ENCODE measurements at regions not wholly inside any gene's neighbourhood (a gene's known extent, or its start where the extent isn't known, plus 50 kb on each side); places are given as distances from the start of the nearest gene placed in this dataset.

DNA sequence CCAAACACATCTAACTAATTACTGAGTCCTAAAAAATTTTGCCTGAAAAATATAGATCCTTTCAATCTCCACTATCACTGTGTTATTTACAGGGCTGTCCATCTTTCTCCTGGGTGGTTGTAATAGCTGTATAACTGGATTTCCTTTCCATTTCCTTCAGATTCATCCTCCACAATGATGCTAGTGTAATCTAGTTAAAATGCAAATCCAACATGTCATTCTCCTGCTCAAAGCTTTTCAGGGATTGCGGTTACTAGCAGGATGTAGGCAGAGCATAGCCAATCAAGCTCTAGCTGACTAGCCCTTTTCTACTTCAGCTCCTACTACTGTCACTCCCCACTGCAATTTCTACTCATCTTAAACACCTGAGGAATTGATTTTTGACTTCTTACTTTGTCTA, 283.0 kb downstream of the RAB38 start:
- no peak overlapping the region for H4K8ac ChIP-seq (ENCODE audit: extremely low read depth, insufficient read depth, low read length)
- no peak overlapping the region for H3K9ac ChIP-seq (replicated peaks in 1 of 4; ENCODE audit: extremely low read depth in 1 of 4, low read depth in 3 of 4, low read length in 3 of 4)
- H3K79me2 ChIP-seq (ENCODE audit: control insufficient read depth in 1 of 2, insufficient read depth in 2 of 2, low read length in 2 of 2), result no peaks in the 10 kb centered on the region
- H4K91ac ChIP-seq (replicated peaks; ENCODE audit: insufficient read length, low read length), result no peak overlapping the region
- no peak overlapping the region for H4K5ac ChIP-seq (ENCODE audit: insufficient read length, low read depth, low read length)
- H2BK5ac ChIP-seq (ENCODE audit: low read depth, low read length), result no peak overlapping the region
- no peaks in the 10 kb centered on the region for H3K23me2 ChIP-seq (ENCODE audit: low read depth, low read length)
- H3K4me2 ChIP-seq (ENCODE audit: insufficient read depth in 1 of 2, low read depth in 2 of 2, low read length in 2 of 2), result no peak overlapping the region
- no peak overlapping the region for H3K4me3 ChIP-seq (ENCODE audit: extremely low read depth in 1 of 4, insufficient read depth in 2 of 4, low read depth in 3 of 4, low read length in 4 of 4)
- H3K27me3 ChIP-seq (replicated peaks in 1 of 4; ENCODE audit: control insufficient read depth in 3 of 4, extremely low read depth in 1 of 4, insufficient read depth in 3 of 4, low read length in 3 of 4), result no peaks in the 10 kb centered on the region
- H2BK120ac ChIP-seq (replicated peaks; ENCODE audit: low read depth, low read length), result no peak overlapping the region
- no peaks in the 10 kb centered on the region for H4K20me1 ChIP-seq (replicated peaks in 1 of 2; ENCODE audit: control insufficient read depth in 1 of 2, insufficient read depth in 2 of 2, low read length in 2 of 2)
- POLR2A ChIA-PET (ENCODE audit: partially characterized antibody), result no interaction called here
- H3K56ac ChIP-seq (replicated peaks; ENCODE audit: insufficient read length, low read depth, low read length), result no peak overlapping the region
- CTCF ChIA-PET (ENCODE audit: partially characterized antibody), result interaction anchor here (0.6 to 2.4 kb wide), 4 partner anchors 14 to 660 kb away, joined by 3 to 5 read pairs (median 4); no protein-coding TSS in a partner anchor
- FAIRE-seq, result no peak
- H2AFZ ChIP-seq (ENCODE audit: low read length), result no peak overlapping the region
- 92% methylated on average over 1 of the region's 1 CpG; no CpG with 5 or more reads in 1 of the 2 experiments for WGBS, 2 experiments (ENCODE audit: extremely low coverage in 1 of 2, insufficient coverage in 1 of 2, insufficient read length in 1 of 2, insufficient replicate concordance in 2 of 2, low coverage in 1 of 2, low lambda C conversion rate in 2 of 2, missing lambda C conversion rate in 1 of 2)
- DNase-seq (ENCODE audit: low read depth in 1 of 2, low spot score in 2 of 2), result no peak
- no peak overlapping the region for H2AK5ac ChIP-seq (ENCODE audit: low read depth, low read length)
- H3K23ac ChIP-seq (ENCODE audit: insufficient read length), result no peak overlapping the region
- 0 out of 7 replicates have a peak, but pooled peaks cover 0 to 2% (median 0%) of the 10 kb centered on the region in 4 experiments for H3K4me1 ChIP-seq (replicated peaks in 1 of 4; ENCODE audit: control insufficient read depth in 3 of 4, insufficient read depth in 4 of 4, low read length in 3 of 4)
- no peak overlapping the region for H3K18ac ChIP-seq (ENCODE audit: extremely low read depth, low read length)
- no peaks in the 10 kb centered on the region for H3K9me3 ChIP-seq (ENCODE audit: insufficient read depth in 2 of 2, low read depth in 1 of 2, low read length in 1 of 2)
- H3K36me3 ChIP-seq (ENCODE audit: control insufficient read depth in 2 of 4, insufficient read depth in 4 of 4, low read length in 3 of 4), result no peaks in the 10 kb centered on the region
- no peak overlapping the region for H2BK15ac ChIP-seq (ENCODE audit: low read length)
- no peak overlapping the region for H3K14ac ChIP-seq (ENCODE audit: insufficient read length)
- H3K79me1 ChIP-seq (ENCODE audit: low read depth, low read length), result no peaks in the 10 kb centered on the region
- H3K27ac ChIP-seq (ENCODE audit: low read depth, low read length), result no peak overlapping the region
- H2BK12ac ChIP-seq (ENCODE audit: low read depth, low read length), result no peak overlapping the region
- no peak for TF ChIP-seq KDM5A (IDR thresholded peaks at IDR 0.05; ENCODE audit: low read length)
- no peak overlapping the region for H3K4ac ChIP-seq (replicated peaks; ENCODE audit: insufficient read length, low read depth, low read length)
- no peak overlapping the region for H2BK20ac ChIP-seq (ENCODE audit: low read length)
